Stimulated activated CD8-positive, alpha-beta memory T cell treated with anti-CD3 and anti-CD28 coated beads, Interleukin-15, amount 100 ng/mL, for 4 hours (primary cell): ENCODE measurements at regions not wholly inside any gene's neighbourhood (a gene's known extent, or its start where the extent isn't known, plus 50 kb on each side); places are given as distances from the start of the nearest gene placed in this dataset.

Experiments
- DNase-seq, 2 donors: peaks; one replicate each; pipeline ENCODE4 v3.0.0-alpha.2; 2020; ENCODE audit warnings: low read depth in 2 of 2

DNA sequence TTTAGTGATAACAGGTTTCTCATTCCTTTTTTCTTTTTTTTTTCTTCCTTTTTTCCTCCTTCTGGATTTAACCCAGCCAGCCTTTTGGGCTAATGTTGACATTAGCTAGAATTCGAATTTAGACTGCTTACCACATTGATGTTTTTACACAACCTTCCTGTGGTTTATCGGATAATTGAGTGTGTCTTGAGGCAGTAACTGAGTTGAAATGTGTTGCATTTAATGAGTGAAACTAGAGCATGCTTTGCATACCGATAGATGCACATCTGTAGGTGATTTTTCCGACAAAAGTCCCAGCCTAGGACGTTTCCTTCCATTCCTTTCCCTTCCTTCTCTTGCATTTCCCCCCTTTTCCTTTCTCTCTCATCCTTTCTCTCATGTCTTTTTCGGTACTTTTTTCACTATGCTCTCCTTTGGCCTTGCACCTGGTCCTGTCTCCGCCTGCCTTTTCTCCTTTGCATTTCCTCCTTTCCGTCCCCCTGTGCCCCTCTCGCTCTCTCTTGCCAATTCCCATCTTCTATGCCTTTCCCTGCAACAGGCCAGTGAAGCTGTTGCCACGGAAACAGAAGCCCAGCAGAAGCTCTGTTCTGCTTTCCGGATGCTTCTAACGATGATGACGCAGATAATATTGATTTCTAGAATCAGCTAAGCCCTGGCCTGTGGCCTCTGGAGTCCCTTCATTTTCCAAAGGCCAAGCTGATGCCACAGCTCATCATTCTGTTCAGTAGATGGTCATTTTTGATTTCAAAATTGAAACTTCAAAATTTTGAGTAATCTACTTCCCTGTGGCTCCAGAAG lies 76.1 kb downstream of the SLC25A47 start:
- no peak for DNase-seq

DNA sequence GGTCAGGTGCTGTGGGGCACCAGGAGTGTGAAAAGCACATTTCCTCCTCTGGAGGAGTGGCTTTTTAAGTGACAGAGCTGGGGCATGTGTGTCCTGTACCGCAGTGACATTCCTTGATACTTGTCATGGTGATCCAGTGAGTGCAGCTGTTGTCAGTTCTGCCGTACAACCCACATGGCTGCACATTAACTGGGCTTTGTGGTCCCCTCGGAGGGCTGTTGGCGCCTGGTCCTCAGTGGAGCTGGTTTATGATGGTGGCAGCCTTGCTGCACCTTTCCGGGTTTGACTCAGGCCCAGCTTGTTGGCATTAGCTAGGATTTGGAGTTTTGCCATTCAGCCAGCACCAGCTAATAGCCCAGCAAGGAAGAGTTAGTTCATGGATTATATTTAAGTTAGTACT lies 77.0 kb downstream of the SLC25A47 start:
- DNase-seq: no peak

DNA sequence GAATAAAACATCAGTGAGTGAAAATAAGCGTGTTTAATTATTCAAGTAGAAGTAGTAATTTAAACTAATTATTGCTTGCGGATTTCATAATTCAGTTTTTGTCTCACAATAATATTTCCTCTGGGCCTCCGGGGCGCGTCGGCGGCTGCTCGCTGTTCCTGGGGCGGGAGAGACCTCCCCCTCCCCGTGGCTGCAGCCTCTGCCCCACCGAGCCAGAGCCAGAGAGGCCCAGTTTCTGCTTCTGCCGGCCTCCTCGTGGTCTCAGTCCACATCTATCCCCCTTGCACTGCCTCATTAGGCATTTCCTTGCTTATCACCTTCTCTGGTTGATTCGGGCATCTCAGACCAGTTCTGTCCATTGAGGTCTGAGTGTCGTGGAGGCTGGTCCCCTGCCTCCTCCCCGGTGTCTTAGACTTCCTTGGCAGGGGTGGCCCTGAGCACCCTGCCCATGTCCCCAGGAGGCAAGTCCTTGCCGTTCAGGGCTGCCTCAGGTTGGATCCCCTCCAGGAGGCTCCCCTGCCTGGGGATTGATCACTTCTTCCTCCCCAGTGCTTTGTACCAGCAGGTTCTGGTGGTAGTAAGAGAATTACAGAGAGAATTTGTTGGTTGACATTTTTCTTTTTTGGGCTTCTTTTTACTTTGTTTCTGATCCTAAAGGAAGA lies 78.0 kb downstream of the SLC25A47 start:
- DNase-seq: no peak

DNA sequence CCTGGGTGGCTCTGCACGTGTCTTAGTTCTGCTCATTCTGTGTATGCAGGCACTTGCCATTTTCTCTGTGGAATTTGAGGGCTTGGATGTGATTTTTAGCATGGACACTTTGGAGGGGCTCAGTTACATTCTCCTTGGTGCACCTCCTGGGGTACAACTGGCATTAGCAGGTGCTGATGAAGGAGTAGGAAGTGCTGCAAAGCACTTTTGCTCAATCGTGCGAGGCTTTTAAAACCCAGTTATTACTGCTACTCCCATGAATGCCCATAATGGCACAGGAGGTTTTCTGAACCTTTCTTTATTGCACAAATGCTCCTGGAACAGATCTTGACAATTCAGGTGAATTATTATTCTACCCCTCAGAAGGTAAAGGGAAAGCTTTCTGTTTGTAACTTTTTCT lies 78.7 kb downstream of the SLC25A47 start:
- no peak for DNase-seq

DNA sequence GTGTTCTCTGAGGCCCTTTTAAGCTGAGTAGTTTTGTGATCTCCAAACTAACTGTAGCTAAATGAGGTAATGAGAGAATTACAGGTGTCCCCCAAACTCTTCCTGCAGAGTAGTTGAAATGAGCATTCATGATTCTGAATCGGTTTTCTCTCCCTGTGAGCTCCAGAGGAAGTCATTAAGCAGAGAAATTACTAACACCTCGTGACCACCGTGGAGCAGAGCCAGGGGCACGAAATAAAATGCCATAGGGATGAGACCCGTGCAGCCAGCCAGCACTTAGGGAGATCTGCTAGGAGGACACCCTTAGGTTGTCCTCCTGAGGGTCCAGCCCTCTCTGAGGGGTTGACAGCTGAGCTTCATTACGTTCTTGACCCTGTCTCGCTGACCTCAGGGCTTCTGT lies 79.5 kb downstream of the SLC25A47 start:
- DNase-seq: no peak

DNA sequence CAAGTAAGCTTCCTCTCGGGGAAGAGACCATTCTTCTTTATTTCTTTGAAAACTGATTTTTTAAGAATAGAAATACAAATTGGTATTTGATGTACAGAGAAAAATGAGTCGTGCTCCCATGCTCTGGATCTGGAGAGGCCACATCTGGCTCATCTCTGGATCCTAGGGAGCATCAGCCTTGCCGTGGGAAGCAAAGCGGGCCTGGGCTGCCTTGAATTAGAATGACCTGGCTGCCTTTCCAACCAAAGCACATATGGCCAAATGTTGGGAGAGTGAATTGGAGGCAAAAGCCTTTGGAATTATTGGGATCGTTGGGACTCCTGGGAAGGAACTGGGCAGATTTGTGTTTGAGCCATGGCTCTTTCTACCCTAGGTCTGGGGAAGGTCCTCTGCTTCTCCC lies 80.0 kb downstream of the SLC25A47 start:
- no peak for DNase-seq

DNA sequence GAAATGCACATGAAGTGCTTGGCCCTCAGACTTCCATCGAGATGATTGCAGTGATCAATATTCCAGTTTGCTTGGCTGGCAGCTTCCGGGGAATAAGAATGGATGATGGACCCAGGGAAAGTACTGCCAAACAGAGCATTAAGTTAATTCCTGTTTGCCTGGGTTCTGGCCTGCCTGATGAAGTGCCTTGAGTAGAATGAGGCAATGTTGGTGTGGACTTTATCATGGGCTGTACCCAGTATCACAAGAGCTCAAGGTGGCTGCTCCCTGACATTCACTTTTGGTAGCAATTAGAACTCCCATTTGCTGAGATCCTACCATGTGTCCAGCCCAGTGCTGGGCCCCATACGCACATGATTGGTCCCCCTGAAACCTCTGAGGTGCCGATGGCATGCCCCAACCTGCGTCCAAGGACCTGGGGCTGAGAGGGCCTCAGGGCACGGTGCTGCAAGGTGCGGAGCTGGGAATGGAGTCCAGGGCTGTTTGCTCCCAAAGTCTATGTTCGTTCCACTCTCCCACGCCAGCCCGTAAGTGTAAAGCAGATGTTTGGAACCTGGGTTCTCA lies 80.7 kb downstream of the SLC25A47 start:
- DNase-seq: no peak

DNA sequence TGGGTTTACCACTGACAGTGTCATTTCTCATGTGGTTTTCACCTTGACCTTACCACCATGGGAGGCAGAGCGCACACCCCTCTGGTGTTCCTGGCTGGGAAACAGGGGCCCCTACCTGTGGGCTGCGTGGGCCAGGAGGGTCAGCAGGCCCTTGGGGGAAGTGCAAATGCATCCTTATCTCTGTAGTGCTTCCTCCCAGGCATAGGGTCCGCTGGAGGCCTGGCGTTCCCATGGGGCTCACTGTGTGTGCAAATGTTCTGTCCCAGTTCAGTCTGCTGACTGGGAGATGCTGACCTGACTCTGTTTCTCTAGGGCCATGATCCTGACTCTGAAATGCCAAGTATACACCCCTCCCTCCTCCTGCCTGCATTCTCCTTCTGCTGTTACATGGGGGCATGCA lies 81.3 kb downstream of the SLC25A47 start:
- no peak for DNase-seq

DNA sequence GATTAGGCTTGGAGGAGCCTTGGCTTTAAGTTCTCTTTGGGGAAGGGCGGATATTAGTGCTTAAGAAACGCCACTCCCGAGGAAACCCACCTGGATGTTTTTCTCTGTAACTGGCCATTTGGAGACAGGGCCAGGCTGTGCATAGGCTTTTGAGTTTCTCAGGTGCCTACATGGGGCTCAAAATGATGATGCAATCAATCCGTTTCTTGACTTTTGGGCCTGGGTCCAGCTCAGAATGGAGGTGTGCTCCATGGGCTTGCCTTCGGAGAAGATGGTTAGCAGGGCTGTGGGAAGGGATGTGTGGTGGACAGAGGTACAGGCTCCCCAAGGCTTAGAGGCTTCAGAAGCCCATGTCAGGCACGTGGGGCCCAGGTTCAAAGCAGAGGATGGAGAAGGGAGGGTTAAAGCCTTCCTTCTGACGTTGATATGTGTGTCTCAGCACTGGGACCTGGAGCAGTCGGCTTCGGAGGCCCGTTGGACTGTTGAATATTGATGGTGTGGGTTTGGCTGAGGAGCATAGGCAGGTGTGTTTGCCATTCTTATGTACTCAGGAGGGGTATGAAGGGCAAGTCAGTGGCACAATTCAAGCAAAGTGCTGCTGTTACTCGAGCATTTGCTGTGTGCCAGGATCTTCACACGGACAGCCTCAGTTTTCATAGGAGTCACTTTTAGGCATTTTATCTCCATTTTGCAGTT lies 82.8 kb downstream of the SLC25A47 start:
- DNase-seq: no peak

DNA sequence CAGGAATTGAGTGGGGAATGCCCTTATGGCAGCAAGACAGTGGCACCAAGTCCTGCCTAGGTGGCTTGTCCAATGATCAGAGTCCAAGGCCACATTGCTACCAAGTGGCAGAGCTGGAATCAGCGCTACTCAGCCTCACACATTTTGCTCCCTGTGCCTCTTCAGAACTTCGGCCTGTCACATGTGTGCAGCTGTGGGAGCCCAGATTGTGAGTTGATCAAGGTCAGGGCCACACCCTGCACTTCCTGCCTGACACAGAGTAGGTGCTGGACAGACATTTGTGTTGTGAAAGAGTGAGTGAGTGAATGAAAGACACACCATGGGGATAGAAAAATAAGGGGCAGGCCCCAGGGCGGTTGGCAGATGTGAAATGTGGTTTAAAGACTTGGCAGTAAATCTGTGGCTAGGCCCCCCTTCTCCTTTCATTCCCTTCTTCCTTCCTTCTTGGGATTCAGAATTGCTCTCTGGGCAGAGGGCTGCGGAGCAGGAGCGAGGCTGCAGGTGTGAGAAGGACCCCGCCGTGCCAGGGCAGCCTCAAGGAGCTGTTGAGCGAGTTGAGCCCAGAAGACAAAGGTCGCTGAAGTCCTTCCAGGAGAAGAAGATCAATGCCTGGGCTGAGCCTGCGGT lies 83.5 kb downstream of the SLC25A47 start:
- DNase-seq: no peak

DNA sequence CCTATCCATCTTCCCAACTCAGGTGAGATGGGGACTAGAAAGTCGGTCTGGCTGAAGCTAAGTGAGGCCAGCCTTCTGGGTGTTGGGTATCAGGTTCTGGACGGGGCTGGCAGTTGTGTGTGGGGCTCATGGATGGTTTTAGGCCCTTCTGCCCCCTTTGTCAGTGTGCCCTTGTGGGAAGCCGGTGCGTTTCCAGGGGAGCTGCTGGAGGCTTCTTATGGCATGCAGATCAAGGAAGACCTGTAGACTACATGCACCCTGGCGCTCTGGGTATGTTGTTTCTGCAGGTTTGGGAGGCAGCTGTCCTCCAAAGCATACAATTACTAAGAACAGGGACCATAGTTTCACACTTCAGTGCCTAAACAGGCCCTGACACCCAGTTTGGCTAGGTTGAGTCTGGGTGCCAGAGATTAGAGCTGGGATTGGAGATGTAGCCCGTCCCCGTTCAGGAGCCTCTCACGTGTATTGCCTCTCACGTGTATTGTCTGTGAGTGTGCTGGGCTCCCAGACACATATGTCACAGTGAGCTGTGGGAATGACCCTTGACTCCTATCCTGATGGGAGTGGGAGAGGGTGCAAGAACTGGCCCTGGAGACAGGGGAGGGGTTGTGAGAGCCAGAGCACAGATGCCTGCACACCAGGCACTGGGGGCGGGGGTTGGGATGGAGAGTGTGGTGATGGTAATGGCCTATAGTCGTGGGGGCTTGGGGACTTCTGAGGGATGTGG lies 84.4 kb downstream of the SLC25A47 start:
- DNase-seq: no peak

DNA sequence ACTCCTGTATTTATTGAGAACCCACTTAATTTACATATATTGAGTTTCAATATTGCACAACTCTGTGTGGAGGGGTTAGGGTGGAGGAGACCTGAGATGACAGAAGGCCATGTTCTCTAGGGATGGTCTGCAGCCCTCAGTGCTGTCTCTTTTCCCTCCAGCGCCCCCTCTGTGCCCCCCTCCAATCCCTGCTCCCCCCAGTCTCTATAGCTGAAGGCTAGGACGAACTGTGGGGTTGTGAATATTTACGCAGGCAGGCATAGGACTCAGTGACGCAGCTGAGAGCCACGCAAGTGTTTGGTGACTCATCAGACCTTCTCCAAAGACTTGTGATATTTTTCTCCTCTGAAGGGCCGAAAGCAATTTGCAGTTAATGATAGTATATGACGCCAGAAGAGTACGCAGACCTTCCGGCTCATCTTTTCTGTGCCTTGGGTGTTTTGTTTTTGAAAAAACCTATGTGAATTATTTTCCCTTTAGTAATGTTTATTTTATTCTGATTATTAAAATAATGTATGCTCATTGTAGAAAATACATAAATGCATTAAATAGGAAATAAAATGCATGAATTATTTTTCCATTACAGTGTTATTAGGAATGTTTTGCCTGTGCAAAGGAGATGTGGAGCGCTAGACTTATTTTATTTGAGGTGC lies 85.3 kb downstream of the SLC25A47 start:
- no peak for DNase-seq

DNA sequence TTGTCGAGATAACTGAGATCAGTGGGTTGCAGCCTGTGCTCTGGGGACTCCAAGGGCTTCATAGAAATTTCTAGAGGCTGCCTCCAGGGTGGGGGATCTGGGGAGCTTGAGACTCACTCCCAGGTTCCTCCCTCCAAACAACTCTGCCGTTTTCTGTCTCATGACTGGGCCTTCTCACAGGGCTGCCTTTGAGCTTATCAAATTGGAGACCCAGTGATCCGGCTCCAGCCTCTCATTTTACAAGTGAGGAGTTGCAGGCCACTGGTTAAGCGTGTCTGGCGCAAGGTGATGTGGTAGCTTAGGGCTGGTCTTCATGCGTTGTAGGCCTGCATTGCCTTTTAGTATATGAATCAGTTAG lies 85.8 kb downstream of the SLC25A47 start:
- no peak for DNase-seq

DNA sequence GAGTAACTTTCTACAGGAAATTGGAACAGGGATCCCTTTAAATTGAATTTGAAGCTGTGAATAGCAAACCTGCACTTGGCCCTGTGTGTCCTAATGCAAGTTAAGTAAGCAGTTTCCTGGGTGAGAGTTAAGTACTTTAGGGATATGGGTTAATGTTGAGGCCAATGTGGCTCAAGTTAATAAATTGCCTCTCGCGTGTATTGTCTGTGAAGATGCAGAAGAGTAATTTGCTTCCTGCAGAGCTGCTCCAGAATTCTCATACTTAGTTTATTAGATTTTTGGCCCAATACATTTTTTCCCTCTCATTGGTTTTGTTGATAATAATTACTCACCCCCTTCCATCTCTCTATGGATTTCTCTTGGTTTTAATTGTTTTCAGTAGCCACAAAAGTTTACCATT lies 86.5 kb downstream of the SLC25A47 start:
- no peak for DNase-seq

DNA sequence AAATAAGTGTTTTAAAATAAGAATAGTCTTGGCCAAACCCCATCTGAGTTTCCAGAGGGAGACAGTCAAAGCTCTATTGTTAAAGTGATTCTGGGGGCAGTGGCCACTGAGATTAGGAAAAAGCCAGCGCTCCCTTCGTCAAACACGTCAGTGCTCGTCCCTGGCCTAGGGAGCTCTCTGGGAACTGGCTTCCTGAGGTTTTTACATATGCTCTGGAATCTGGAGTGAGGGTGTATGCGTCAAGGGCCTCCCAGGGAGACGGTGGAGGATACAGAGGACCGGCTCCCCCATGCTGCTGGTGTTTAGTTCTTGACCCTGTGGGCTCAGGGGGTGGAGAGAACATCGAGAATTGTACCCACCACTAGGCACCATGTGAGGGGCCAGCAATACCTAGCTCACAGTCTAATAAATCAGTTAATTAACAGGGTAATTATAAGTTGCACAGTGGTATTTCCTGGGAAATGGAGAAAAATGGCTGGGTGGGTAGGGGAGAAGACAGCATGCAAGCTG lies 87.0 kb downstream of the SLC25A47 start:
- no peak for DNase-seq

DNA sequence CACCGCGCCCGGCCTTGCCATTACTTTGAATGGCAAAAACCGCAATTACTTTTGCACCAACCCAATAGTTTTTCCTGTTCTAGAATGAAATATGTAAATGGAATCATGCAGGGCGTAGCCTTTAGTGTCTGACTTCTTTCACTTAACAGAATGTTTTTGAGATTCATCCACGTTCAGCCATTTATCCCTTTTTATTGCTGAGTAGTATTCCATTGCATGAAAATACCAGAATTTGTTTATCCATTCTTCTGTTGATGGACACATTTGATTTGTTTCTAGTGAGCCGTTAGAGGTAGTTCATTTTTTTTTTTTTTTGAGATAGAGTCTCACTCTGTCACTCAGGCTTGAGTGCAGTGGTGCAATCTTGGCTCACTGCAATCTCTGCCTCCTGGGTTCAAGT lies 90.6 kb downstream of the SLC25A47 start:
- DNase-seq: no peak

DNA sequence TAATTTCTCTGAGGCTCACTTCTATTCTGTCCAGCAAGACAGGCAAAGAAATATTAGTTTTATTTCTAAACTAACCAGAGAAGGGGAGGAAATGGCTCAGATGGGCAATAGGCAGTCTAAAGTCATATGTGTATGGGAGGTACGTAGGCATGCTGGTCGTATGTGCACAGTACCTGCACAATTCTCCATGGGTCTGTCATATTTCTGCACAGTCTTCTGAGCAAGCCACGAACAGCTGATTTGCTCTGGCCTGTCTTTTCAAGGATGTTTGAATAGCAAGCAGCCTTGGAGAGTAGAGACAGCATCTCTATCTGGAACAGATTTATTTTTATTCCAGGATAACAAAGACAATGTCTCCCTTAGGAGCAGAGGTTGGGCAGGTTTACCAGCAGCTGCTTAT lies 92.1 kb downstream of the SLC25A47 start:
- DNase-seq: no peak

DNA sequence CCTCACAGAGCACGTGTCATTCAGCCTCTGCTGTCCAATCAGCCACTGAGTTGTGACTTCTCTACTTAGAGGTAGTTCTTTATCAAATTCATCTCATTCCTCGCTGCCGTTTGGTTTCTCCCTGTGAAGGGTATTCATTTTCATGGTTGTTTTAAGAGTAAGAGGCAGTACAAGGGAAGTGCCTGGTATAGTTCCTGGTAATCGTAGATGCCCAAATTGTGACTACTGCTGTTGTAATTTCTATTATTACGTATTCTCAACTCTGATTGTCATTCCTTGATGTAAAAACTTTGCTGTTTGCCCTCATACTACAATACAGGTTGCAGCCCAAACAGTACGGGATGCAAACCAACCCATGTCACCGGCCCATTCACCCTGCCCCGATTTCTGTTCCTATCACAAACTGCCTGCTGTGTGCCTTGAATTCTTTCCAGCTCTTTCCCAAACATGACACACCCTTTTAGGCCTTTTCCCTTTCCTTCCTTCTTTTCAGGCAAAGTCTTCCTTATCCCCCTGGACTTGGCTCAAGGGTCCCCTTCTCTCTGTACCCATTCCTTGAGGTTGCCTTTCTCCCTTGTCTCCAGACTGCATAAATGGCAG lies 93.0 kb downstream of the SLC25A47 start:
- DNase-seq: no peak

DNA sequence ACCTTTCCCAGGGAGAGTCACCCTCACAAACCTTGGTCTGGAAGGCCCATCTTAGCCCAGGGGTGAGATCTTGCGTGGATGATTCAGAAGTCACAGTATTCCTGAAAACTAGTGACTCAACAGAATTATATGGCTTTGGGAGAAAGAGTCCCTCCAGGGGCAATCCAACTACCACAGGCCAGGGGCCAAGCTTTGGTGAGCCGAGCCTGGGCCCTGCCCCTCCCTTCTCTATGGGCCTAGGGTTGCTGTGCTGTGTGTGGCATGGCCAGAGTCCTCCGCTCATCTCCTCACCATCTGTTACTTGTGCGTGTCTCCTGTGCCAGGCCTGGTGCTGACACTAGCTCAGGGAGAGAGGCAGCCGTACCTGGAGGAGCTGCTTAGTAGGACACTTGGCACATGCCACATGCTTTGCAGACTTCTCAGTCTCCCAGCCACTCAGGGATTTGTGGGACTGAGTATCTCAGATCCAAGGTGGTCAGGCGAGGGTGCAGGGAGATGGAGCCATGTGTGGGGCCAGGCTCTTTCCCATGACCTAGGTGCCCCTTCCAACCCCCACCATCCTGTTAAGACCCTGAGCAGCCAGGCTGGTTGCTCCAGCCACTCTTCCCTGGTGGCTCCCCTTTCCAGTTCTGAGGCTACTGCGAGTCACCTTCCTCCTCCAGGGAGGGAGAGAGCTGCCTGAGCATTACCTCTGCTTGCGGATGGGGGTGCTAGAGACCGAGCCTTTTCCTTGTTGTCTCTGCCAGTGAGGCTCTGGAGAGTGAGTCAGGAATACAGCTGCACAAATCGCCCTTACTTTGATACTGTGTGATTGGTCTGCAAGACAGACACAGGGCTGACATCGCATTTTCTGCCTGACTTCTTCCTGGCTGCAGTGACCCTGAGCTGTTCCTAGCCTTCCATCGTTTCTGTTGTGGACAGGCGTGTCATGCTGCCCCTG lies 94.1 kb downstream of the SLC25A47 start:
- DNase-seq: no peak
